NCI-H2081 (cell line): ENCODE measurements at regions not wholly inside any gene's neighbourhood (a gene's known extent, or its start where the extent isn't known, plus 50 kb on each side); places are given as distances from the start of the nearest gene placed in this dataset.
"Not testable (repeated sequence)": the region's sequence is repeated elsewhere in the genome, so short reads cannot be mapped to it uniquely, and the experiment has no call there.

Source experiments
- DNase-seq, 2 experiments: peaks; one replicate each; lab custom pipeline; 2025; lab: John Stamatoyannopoulos, UW

DNA sequence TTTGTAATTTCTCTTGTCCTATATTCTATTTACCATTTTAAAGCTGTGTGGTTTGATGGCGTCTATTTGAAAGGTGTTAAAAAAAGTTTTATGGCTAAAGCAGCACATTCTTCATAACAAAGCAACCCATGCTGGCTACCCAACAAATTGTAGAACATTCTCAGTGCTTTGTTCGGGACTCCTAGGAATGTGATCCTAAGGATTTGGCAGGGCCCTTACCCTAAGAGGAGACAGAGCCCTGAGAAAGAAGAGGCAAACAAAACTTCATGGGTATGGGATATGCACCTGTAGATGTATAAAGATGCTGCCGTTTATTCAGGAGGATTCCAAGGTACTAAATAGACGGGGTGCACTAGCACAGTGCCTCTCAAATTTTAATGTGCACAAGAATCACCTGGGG is 370.8 kb upstream of the DIPK2B start:
- DNase-seq: no peak

DNA sequence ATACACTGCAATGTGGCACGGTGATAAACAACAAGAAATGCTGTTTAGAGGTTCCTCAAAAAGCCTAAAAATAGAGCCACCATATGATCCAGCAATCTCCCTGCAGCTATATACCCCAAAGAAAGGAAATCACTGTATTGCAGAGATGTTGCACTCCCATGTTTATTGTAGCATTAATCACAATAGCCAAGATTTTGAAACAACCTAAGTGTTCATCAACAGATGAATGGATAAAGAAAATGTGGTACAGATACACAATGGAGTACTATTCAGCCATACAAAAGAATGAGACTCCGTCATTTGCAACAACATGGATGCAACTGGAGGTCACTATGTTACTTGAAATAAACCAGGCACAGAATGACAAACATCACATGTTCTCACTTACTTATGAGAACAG is 365.8 kb upstream of the DIPK2B start:
- no peak for DNase-seq

DNA sequence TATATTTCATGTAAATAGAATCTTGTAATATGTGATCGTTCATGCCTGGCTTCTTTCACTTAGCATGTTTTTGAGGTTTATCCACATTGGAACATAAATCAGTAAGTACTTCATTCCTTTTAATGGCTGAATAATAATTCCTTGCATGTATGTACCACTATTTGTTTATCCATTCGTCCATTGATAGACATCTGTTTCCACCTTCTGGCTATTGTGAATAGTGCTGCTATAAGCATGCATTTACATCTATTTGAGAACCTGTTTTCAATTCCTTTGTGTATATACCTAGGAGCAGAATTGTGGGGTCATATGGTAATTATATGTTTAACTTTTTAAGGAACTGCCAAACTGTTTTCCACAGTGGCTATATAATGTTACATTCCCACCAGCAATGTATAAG is 356.7 kb upstream of the DIPK2B start:
- peak in 1 of 2 experiments; percentile 8 for DNase-seq

DNA sequence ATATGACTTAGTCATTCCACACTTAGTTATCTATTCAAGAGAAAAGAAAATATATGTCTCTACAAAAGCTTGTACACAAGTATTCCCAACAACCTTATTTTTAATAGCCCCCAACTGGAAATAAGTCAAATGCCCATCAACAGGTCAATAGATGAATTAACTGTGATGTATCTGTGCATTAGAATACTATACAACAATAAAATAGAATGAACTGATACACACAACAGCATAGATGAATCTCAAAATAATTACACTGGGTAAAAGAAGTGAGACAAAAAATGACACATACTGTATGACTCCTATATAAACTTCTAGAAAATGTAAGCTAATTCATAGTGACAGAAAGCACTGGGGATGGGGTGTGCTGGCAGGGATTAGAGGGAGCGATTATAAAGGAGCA is 354.1 kb upstream of the DIPK2B start:
- no peak for DNase-seq

DNA sequence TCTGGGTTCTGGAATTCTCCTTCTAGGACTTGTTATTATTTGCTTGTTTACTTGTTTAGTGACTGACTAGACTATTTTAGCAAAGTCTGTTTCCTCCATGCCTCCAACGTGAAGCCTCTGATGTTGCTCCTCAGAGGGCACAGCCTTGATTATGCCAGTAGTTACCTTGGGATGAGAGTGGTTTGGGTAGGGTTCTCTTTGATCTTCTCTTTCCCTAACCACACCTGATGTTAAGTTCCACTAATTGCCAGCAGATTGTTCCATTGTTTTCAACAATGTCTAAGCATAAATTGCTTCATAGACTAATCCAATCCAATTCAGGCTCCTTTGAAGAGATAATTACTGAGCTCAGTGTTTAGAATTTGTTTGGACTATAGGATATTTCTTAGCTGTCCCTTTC is 352.7 kb upstream of the DIPK2B start:
- no peak for DNase-seq

DNA sequence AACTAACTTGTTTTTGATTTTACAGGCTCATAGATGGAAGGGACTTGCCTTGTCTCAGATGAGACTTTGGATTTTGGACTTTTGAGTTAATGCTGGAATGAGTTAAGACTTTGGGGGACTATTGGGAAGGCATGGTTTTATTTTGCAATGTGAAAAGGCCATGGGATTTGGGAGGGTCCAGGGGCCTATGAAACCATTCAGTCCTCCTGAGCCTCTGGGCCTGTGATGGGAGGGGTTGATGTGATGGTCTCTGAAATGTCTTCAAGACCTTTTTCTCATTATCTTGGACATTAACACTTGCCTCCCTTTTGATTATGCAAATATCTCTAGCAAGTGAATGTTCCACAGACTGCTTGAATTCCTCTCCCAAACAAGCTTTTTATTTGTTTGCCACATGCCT is 346.0 kb upstream of the DIPK2B start:
- DNase-seq: not testable (repeated sequence)

DNA sequence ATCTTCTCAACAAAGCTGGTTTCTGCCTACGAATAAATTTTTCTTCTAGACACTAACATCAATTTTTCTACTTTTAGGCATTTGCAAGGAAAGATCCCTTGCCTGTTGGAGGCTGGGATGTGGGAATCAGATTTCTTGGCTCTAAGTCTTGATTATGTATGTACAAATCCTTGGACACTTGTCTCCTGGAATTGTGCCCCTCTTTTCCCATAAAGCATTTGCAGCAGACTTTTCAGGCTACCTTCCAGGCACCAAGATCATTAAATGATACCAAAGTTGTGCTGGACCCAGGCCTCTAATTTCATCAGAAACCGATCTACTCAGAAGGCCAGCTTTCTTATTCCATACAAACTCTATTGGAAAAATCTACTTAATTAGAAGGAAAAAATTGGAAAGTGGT is 339.5 kb upstream of the DIPK2B start:
- no peak for DNase-seq

DNA sequence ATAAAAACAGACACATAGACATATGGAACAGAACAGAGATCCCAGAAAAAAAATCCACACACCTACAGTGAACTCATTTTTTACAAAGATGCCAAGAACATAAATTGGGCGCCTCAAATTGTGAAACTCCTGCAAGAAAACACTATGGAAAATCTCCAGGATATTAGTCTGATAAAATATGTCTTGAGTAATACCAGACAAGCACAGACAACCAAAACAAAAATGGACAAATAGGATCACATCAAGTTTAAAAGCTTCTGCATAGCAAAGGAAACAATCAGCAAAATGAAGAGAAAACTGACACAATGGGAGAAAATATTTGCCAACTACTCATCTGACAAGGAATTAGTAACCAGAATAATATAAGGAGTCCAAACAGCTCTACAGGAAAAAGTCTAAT is 337.3 kb upstream of the DIPK2B start:
- no peak for DNase-seq

DNA sequence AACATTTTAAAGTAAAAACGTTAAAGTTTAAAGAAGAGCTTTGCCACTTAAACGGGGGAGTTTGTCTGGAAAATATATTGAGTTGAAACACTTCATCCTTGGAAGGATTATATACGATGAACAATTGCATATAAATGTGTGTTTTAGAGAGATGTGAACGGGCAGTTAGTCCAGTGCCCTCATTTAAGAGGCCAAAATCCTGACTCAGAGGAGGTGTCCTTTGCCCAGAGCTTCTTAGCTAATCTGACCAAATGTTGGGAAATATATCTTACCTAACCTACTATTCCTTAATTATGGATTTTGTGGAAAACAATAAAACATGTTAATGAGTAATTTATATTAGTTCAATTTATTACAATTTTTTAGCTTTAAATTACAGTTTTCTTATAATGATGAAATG is 327.2 kb upstream of the DIPK2B start:
- DNase-seq: no peak

DNA sequence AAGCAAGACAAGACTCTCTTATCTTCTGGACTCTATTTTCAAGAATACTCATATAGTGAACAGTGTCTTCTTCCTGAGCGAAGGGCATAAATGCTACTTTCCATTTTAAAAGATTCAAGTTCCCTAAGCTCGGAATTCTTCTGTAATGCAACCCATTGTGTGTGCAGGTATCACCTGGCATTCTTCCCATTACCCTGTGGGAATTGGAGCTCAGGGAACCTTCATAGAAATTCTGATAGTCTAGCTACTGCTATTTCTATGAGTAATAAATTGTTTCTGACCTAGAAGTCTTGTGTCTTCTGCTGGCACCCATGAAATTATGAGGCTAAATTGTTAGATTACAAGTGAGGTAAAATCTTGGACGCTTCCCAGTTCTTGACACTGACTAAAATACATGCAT is 324.1 kb upstream of the DIPK2B start:
- peak in 1 of 2 experiments; percentile 44 for DNase-seq

DNA sequence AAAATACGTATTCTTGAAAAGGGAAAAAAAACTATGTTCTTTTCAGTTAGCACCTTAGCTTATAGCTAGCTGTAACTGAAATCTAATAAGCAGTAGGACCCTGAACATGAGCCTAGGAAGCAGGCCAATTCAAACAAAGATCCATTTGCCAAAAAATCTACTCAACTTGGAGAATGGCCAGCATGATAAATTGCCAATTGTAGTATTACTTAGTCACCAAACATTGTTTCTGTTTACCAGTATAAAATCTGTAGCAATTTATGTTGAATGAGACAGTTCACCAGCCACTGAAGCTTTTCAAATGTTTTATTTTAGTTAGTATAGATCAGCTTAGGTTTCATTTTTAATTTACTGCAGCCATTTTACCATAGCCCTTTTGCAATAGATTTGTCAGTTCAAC is 323.6 kb upstream of the DIPK2B start:
- DNase-seq: peak; percentile 39 to 87

DNA sequence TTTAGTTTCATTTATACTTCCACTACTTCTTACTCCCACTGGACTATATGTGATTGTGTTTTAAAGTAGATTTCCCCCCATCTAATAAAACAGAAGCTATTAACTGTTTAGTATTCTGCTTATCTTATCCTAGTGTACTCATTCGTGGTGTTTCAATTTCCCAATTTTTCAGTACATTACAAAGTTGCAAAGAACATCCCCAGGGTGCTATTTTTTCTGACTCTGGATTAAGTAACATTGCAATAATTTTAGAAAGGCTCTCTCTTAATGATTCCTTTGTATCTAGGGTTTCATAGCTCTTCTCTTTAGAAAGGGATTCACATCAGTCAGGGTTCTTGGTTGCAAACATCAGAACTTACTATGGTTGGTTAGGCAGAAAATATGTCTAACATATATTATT is 317.9 kb upstream of the DIPK2B start:
- DNase-seq: no peak

DNA sequence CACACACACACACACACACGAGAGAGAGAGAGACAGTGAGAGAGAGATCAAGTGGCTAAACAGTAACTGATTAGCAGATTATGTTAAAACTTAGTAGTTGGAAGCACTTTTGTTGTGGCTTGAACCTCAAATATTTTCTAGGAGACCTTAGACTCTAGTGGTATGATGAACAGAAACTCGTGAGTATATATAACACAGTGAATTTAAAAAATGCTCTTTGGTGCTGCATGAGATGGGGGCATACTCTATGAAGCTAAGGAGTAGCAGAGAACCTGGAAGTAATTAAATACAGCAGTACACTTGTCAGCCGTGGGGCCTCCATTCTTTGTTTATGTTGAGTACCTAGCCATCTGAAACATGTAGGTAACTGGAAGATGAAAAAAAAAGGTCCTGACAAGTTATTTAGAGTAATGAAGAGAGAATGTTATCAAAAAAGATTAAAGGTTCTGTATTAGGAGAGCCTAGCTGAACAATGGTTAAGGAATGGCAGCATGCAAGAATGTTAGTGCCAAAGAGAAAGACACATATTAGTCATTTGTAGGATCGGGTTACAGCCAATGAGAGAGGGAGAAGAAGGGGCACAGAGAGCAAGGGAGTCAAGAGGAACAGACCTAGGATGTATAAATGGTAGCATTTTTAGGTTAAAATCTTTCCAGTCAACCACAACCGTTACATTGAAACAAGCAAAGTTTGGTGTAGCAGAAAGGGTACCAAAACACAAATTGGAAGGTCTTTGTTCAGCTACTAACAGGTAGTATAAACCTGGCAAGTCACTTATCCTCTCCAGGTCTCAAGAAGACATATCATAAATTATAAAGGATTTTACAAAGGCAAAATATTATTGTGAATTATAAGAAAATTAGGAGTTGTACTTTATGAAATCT is 316.7 kb upstream of the DIPK2B start:
- DNase-seq: no peak

DNA sequence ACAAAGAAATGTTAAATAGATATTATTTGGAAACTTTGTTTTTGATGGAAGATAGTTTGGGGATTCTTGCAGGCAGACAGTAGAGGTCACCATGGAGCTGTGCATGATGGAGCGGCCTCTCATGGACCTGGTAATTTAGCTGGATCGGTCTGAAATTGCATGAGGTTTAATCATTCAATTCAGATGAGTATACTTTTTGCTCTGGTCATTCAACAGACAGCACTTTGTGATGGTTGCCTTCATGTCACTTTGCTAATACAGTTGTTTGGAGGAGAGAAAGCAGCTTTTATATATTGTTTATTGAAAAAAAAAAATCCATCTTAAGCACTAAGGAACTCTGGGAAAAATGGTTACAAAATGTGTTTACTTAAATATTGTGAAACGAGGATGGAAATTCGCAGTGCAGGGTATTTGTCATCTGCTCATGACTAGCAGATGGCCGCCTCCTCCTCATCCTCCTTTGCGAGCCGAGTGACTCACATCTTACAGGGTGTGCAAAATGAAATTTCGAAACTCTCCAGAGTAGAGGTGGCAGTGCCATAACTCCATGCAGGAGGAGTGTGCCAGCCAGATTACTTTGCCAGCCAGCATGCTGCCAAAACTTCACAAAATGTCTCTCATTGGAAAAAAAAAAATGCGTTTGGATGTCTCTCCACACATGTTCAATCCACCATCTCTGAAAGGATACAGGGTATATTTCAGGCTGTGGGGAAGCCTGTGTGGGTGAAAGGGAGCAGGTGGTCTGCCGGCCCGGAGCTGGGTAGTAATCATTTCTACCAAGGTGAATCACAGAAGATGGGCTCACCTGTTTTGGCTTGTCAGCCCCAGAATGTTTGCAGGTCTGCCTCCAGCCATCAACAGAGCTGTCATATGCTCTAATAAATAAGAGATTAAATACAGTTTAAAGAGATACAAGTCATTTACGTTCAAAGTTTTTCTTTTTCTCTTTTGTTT is 314.9 kb upstream of the DIPK2B start:
- peak; percentile 37 to 53 for DNase-seq

DNA sequence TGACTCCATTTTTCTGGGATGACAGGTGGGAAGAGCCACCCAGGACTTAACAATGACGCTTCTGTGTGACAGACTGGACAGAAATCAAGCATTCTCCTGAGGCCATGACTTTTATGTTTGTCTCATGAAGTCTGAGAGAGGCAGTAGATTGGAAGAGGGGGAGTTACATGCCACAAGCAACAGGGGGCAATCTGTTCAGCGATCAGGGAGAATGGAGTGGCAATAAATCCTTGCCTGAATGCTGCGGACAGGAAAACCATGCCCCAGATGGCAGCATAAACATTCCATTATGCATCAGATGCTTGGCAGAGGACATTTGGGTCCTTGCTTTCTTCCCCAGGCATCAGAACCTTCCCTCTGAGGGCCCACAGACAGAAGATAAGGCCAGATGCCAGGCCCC is 312.4 kb upstream of the DIPK2B start:
- DNase-seq: no peak

DNA sequence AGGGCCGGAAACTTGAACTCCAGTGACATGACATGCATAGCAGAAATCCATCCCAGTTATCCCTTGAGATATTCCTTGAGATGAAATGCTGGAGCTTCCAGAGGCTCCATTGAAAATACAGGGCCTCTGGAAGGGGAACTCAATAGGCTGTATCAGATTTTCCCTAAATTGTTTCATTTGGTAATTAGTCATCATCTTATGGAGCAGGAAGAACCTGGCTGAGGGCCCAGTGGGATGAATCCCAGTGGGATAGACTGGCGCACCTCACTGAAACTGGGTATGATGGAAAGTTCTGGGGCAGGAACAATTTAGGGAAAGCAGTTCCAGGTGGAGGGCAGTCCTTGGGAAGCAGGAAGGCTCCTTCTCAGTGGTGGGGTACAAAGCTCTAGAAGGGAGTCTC is 307.8 kb upstream of the DIPK2B start:
- DNase-seq: no peak

DNA sequence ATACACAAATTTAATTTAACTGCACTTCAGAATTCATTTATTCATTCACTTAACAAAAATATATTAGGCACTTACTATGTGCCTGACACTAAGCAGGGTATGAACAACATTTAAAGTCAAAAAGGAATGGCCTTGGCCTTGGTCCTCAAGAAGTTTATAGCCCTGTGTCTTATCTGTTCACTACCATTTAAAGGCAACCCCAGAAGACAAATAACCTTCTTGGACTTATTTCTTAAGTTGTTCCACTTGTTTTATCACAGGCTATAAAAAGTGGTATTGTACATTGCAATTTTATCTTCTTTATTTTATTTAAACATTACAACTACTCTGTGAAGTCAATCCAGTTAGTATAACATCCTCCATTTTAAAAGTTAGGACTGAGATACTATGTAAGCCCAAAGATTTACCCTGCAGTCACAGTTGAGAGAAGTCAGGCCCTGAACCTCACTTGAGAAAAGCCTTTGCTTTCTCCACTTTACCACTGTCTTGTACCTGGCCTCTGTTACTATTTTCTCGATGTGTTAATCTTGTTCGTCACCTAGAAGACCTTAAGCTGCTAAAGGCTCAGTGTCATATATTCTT is 305.6 kb upstream of the DIPK2B start:
- DNase-seq: no peak

DNA sequence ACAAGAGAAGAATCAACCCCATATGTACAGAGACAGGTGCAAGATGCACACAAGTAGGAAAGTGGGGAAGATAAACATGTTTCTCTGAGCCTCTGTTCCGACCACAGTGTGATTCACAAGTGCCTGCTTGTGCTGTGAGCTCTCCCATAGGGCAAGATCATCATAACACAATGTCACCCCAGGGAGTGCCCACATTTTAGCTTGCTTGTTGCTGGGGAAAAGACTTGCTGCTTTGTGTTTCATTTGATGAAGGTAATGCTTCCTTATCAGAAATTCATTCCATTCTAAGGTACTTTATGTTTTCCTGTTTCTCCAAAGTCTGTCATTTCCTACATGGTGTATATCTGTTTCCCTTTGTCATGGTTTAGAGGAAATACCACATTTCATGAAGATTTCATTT is 304.5 kb upstream of the DIPK2B start:
- DNase-seq: no peak

DNA sequence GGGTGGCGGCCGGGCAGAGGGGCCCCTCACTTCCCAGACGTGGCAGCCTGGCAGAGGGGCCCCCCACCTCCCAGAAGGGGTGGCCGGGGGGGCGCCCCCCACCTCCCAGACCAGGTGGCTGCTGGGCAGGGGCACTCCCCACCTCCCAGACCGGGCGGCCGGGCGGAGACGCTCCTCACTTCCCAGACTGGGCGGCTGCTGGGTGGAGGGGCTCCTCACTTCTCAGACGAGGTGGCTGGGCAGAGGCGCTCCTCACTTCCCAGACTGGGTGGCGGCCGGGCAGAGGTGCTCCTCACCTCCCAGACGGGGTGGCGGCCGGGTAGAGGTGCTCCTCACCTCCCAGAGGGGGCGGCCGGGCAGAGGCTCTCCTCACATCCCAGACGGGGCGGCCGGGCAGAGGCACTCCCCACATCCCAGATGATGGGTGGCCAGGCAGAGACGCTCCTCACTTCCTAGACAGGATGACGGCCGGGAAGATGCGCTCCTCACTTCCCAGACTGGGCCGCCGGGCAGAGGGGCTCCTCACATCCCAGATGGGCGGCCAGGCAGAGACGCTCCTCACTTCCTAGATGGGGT is 303.2 kb upstream of the DIPK2B start:
- not testable (repeated sequence) for DNase-seq

DNA sequence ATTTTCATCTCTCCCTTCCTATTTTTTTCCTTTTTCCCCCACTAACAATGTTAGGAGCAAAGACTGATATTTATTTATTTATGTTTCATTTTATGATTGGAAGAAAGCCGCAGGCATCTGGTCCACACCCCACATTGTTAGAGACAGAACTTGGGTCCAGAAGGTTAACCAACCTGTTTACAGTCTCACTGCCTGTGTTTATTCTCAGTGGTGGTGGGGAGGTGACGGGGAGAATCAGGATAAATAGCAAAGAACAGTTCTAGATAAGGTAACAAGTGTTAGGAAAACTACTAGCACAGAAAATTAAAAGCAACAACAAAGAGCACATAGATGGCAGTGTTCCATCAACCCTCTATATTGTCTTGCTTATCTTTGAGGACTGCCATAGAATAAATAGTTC is 301.7 kb upstream of the DIPK2B start:
- no peak for DNase-seq

DNA sequence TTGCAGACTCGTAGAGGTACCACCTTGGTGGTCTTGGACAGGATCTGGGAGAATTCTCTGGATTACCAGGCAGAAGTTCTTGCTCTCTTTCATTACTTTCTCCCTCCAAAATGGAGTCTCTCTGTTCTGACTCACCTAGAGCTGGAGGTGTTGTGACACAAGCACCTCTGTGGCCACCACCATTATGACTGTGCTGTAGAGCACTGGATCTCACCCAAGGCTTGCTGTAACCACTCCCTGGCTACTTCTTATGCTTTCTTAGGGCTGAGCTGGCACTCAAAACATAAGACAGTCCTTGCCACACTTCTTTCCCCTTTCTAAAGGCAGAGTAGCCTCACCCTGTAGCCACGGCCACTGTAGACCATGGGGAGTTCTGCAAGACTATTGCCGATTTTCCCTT is 296.6 kb upstream of the DIPK2B start:
- DNase-seq: no peak

DNA sequence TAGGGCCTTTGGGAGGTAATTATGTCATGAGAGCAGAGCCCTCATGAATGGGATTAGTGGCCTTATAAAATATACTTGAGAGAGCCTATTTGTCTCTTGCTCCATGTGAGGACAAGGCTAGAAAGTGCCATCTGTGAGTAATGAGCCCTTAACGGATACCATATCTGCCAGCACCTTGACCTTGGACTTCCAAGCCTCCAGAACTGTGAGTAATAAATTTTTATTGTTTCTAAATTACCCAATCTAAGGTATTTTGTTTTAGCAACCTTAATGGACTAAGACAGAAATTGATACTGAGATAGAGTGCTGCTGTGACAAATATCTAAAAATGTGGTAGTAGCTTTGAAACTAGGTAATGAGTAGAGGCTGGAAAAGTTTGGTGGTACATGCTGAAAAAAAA is 285.0 kb upstream of the DIPK2B start:
- no peak for DNase-seq
